ENCODE measurements at regions not wholly inside any gene's neighbourhood (a gene's known extent, or its start where the extent isn't known, plus 50 kb on each side); places are given as distances from the start of the nearest gene placed in this dataset.

GRCh38 chr13:78078168-78078567 is 159.5 kb upstream of the EDNRB start:
- POLR2A ChIA-PET: no interaction called here
- no peak for FAIRE-seq
- H4K20me1 ChIP-seq (replicated peaks; ENCODE audit: control insufficient read depth, extremely low read depth, insufficient read depth, low read length): no peaks in the 10 kb centered on the region

More at GRCh38 chr13:78078168-78078567, 159.5 kb upstream of the EDNRB start:
- CTCF ChIA-PET: interaction anchor here (1.2 to 1.9 kb wide), 2 partner anchors 43 to 159 kb away, joined by 3 to 10 read pairs; no protein-coding TSS in a partner anchor
- Histone ChIP-seq H3K9ac (replicated peaks; ENCODE audit: extremely low read depth, insufficient read depth, low read length) (no peak overlapping the region), H2AFZ (ENCODE audit: low read depth, low read length) (no peak overlapping the region), H3K36me3 (ENCODE audit: control insufficient read depth in 2 of 2, extremely low read depth in 1 of 2, insufficient read depth in 2 of 2, low read length in 2 of 2) (no peaks in the 10 kb centered on the region), H3K4me2 (ENCODE audit: insufficient read depth, low read length) (no peak overlapping the region), H3K27me3 (ENCODE audit: control insufficient read depth in 2 of 2, insufficient read depth in 2 of 2, low read length in 2 of 2) (no peaks in the 10 kb centered on the region), H3K9me3 (replicated peaks; ENCODE audit: control insufficient read depth, insufficient read depth, low read length) (no peaks in the 10 kb centered on the region), H3K79me2 (ENCODE audit: control insufficient read depth, insufficient read depth, low read length) (no peaks in the 10 kb centered on the region), H3K4me1 (ENCODE audit: control insufficient read depth, extremely low read depth, insufficient read depth, low read length) (no peaks in the 10 kb centered on the region), H3K4me3 (replicated peaks in 1 of 3; ENCODE audit: insufficient read depth in 1 of 3, low read depth in 1 of 3, low read length in 3 of 3) (no peak overlapping the region), H3K9me1 (replicated peaks; ENCODE audit: control insufficient read depth, extremely low read depth, insufficient read depth, low read length) (no peaks in the 10 kb centered on the region), H3K27ac (ENCODE audit: insufficient read depth, low read depth, low read length) (no peak overlapping the region)
- intact Hi-C loops (cut with micrococcal nuclease): no loop called here
- no peak for DNase-seq (ENCODE audit: low read depth, low spot score)
- BruUV-seq (replicated peaks): no TSS peak
- TF ChIP-seq GATA2 (IDR thresholded peaks at IDR 0.05; ENCODE audit: insufficient read depth, insufficient read length, low read depth, low read length) (no peak), MAX (IDR thresholded peaks at IDR 0.05; ENCODE audit: insufficient read depth, insufficient read length) (no peak), POLR2A (IDR thresholded peaks at IDR 0.05; ENCODE audit: low read depth, low read length) (no peak), CTCF (IDR thresholded peaks at IDR 0.05; ENCODE audit: extremely low read depth in 1 of 2, insufficient read depth in 1 of 2, low read depth in 1 of 2, low read length in 2 of 2) (no peak), JUN (IDR thresholded peaks at IDR 0.05; ENCODE audit: borderline replicate concordance, insufficient read depth, insufficient read length, low read depth) (no peak), POLR2AphosphoS5 (IDR thresholded peaks at IDR 0.05; ENCODE audit: insufficient read depth, low read depth, low read length) (no peak), MYC (IDR thresholded peaks at IDR 0.05; ENCODE audit: low read depth, low read length) (no peak), FOS (IDR thresholded peaks at IDR 0.05; ENCODE audit: borderline replicate concordance, insufficient read depth, low read length) (no peak), EZH2 (IDR thresholded peaks at IDR 0.05; ENCODE audit: borderline replicate concordance, low read depth, low read length, severe bottlenecking) (no peak)
- dilution Hi-C loops (cut with MboI; ENCODE audit: extremely low pct_ligation_motif_present, low sequenced_read_pairs): no loop called here
